ENCODE measurements at regions not wholly inside any gene's neighbourhood (a gene's known extent, or its start where the extent isn't known, plus 50 kb on each side); places are given as distances from the start of the nearest gene placed in this dataset.

DNA sequence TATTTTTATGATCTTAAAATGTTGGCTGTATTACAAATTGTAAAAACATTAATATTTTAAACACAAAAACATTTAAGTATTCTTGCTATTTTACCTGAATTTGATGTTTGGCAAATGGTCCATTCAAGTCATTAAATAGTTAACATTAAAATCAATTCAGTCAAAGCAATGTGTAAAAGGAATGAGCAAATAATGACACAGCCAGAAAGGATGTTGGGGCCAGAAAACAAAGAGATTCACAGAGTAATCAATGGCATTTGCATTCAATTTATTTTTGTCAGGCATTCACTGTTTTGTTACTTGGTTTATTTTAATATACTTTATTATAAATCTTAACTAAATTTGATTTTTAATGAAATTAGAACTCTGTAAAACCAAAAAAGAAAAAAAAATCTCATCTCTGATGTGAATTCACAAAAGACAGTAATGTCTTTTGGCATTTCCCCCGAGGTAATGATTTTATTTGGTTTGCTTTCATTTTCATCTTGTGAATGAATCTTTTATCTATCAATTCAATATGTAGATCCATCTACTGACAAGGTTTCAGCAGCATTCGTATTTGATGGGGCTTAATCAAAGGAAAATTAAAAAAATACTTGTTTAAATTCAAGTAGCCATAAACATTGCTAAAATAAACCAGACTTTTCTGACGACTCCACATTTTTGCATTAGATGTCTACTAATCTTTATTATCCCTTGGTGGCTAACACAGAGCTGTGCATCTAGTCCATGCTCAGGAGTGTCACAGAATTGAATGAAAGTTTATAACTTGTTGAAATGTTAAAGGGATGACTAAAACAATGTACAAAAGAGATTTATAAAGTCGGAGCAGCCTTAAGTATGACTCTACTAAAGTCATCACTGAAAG, 866.7 kb upstream of the GJE1 start:
- DNase-seq = no peak

DNA sequence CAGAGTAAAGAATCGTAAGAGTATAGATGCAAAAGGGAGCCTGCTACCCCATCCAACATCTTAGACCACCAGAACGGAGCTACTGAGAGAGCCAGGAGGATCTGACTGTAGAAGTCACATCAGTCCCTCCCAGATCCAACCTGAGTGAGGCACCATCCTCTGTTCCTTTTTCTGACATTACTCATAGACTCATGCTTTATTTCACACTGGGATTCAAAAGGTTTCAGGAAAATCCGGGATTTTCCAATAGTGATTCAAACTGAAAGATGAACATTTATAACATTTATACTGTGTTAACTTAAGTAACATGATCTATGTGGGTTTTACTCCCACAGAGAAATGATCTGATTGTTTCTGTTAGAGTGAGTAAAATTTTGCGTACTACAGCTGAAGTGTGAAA, 868.6 kb upstream of the GJE1 start:
- no peak for DNase-seq

DNA sequence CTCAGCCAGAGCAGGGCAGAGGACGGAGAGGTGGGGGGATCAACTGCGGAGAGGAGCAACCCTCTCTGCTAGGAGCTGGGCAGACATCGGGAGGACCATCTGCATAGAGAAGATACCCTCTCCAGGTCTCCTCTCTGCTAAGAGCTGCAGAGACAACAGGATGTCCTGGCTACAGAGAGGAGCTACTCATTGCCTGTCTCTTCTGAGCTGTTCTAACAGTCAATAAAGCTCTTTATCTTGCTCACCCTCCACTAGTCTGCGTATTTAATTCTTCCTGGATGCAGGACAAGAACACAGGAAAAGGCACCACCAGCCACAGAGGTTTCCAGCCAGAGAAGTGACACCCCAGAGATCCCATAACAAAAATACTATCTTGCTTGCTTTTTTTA, 871.1 kb upstream of the GJE1 start:
- DNase-seq = no peak

DNA sequence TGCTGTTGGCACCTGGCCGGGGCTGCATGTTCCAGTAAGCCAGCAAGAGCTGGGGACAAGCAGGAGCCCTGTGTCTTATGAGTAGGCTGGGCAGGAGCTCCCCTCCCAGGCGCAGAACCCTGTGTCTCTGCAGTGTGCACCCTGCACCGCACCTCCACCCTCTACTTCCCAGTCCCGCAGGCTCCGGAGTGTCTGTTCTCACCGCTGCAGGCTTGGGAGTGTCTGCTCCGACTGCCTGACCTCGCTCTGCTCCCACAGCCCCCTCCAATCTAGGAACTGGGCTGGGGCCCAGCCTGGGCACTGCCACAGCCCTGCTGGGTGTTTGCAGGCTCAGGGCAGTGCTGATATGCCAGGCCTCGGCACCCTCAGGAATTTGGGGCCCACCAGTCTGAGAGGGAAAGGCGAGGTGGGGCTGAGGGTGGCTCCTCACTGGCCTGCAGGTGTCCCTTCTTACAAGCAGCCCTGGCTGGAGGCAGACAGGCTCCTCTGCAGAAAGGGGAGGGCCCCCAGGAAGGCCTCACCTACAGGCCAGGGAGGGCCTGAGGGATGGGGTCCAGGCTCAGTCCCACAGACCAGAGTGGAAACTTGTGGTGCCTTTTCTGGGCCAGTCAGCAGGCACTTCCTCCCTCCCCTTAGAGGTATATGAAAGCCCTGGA, 871.6 kb upstream of the GJE1 start:
- no peak for DNase-seq

DNA sequence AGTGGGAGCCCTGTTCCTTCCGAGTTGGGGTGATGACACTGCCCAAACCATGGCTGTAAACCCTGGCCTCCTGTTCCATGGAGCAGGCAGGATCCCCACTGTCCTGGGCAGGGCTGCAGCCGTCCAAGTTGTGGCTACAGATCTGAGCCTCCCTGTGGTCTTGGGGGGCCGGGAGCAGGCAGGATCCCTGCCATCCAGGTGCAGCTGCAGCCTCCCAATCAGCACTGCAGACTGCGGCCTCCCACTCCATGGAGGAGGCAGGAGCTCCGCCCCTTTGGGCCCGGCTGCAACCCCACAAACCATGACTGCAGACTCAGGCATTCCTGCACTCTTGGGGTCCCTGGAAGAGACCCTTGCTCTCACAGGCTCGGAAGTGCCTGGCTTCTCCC, 872.1 kb upstream of the GJE1 start:
- DNase-seq = no peak

DNA sequence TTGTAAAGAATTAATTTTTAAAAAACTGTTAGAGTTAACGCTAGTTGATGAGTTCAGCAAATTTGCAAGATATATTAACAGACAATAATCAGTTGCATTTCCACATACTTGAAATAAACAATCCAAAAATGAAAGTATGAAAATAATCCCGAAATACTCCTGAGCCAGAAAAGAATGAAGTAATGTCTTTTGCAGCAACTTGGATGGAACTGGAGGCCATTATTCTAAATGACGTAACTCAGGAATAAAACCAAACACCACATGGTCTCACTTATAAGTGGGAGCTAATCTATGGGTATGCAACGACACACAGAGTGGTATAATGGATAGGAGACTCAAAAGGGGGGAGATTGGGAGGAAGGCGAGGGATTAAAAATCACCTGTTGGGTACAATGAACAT, 872.9 kb upstream of the GJE1 start:
- DNase-seq = no peak

DNA sequence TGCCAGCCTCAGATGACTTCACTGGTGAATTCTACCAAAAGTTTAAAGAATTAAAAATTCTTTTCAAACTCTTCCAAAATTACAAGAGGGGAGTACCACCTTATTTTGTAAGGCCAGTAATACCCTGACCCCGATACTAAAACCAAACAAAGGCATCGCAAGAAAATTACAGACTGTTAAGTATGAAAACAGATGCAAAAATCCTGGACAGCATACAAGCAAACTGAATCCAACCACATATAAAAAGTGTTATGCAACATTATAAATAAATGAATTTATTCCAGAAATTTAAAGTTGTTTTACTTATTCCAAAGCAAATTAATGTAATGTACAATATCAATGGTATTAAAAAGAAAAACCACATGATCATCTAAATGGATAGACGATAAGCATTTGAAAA, 873.6 kb upstream of the GJE1 start:
- no peak for DNase-seq

DNA sequence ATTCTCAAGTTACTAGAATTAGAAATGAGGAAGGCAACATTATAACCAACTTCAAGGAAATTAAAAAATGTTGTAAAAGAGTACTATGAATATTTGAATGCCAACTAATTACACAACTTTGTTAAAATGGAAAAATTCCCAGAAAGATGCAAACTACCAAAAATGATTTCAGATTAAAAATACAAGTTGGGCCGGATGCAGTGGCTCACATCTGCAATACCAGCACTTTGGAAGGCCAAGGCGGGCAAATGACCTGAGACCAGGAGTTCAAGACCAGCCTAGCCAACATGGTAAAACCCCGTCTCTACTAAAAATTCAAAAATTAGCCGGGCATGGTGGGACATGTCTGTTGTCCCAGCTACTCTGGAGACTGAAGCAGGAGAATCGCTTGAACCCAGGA, 874.2 kb upstream of the GJE1 start:
- DNase-seq = no peak

DNA sequence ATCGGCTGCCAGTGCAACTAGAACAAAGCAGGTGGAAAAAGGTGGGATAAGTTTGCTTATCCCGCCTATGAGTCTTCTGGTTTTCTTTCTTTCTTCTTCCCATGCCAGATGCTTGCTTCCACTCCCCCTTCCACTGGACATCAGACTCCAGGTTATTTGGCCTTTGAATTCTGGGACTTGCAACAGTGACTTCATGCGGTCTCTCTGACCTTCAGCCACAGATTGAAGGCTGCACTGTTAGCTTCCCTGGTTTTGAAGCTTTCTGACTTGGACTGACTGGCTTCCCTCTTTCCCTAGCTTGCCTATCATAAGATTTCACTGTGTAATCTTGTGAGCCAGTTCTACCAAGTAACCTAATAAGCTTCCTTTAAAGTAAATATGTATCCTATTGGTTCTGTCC, 878.4 kb upstream of the GJE1 start:
- DNase-seq = no peak

DNA sequence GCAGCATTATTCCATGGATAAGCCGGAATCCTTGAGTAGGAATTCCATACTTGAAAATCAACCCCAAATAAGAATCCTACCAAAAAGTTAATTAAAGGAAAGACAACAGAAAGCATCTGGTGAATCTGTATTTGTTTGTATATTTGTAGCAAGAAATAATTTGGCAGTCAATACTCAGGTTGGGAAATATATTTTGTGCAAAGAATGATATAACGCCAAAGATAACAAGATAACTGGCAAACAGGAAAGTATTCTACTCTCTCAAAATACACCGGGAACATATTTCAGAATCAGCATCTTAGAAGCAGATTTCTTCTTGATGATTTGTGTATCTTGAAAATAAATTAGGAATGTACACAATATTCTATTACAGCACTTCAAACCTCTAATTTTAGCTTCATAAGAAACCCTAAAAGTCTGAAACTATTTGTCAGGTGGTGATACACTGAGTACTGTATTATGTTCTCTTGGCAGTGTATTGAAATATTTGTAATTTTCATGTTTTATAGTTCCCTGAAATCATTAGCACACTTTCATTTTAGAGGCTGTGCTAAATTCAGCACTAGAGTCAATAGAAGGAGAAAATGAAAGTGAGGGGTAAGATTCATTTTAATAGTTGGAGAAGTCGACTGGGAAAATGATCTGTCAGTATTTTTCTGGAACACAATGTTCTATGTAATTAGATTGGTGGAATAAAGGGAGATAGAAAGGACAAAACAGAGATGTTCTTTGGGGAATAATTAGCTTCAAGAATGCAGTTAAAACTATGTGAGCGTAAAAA, 879.7 kb upstream of the GJE1 start:
- no peak for DNase-seq

DNA sequence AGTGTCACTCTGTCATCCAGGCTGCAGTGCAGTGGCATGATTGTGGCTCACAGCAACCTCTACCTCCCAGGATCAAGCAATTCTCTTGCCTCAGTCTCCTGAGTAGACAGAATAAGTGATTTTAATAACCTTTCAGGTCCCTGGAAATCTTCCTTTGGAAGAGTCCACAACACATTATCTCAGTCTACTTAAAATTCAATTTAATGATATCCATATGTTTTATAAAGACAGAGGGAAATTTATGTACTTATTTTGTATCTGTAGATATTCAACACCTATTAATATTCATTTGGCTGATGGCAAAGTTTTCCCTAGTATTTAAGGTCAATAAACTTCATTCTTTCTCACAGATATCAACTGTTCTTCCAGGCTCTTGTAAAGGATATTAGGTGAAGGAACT, 881.4 kb upstream of the GJE1 start:
- no peak for DNase-seq

DNA sequence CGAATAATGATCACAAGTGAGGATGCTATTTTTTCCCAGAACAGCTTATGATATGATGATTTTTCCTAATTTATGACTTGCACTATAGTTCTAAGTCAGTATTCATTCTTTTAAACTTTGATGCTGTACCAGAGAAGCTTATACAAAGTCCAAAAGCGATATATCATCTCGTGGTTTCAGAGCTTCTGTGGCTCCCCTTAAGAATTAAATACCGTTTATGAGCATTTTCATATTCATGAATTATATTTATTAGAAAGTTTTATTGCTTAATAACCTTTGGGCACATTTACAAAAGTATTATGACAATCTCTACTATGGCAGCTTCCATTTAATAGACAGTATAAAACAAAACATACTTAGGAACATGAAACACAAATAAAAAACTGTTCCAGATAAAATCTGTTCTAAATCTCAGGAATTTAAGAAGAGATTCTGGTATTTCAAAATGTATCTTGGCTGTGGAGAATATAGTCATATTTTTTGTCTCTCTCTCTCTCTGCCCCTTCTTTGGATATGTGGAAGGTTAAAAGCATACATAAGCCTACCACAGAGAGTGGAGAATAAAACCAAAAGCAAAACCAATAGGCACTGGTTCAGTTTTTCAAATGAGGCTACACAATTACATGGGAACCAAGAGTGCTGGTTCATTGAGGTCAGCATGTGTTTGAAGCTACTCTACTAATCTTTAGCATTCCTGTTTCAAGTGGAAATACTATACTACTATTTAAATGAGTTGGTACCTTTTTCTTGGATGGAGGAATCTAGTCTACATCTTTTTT, 884.5 kb upstream of the GJE1 start:
- DNase-seq = no peak

DNA sequence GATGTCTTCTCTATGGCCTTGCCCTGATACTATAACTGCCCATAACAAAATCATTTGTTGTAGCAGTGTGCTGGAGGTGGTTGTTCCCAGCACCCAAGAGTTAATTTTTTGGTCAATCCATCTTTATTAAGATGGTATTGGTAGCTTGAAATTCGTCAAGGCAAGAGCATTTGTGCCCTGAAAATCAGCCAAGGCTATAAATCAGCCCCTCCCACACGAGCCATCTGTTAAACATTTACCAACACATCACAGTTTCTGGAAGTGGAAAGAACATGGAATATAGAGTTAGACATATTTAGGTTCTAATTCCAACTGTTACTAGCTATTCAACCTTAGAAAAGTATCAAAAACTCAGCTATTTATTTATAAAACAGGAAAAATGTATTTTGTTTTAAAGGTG, 888.4 kb upstream of the GJE1 start:
- DNase-seq = no peak

DNA sequence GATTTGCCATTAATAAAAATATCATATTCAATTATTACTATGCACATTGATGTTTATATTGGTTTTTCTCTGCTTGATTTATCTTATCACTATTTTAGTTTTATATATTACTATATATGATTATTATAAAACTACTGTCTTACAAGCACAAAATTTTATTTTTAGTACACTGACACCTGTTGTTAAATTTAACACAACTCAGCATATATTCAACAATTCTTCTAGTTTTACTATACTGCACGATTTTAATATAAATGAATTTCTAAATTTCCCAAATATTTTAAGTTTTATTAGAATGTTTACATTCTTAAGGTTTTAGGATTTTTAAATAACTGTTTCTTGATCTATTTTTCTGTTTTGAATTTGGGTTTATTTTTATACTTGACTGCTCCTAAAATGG, 889.8 kb upstream of the GJE1 start:
- no peak for DNase-seq

DNA sequence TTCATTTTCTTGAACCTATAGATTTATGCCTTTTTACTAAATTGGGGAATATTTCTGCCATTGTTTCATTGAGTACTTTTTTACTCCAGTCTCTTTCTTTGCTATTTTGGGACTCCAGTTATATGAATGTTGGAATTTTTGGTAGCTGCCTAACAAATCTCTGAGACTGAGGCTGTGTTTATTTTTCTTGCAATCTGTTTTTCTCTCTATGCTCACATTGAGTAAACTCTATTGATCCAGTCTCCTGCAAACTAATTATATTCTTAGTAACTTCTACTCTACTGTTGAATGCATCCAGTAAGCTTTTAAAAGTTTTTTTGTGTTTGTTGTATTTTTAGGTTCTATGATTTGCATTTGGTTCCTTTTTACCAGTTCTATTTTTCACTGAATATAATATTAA, 903.4 kb upstream of the GJE1 start:
- DNase-seq = no peak

DNA sequence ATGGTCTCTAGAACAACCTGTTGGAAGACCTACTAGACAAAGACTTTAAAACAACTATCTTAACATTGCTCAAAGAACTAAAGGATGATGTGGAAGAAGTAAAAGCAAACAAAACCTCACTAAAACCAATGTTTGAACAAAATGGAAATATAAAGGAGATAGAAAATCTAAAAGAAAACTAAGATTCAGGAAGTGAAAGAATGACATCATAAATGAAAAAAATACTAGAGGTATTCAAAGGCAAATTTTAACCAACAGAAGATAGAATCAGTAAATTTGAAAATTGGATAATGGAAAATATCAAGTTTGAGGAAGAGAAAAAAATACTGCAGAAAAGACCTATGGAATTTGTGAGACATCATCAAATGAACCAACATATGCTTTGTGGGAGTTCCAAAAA, 914.1 kb upstream of the GJE1 start:
- DNase-seq = no peak

DNA sequence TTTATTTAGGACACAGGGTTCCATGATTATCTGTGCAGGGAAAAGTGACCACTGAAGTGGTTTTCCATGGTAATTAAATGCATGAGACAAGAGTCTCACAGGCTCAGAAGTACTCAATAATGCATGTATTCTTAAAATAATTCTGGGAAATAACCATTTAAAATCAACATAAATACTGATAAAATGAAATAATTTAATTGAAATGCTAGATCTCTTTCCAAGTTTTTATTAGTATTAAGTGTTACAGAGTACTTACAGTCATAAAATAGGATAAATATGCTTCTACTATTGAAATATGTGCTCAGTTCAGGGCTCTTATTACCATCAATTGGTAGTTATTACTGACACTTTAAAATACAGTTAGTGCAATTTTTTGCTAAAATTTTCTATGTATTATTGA, 916.0 kb upstream of the GJE1 start:
- DNase-seq = no peak

DNA sequence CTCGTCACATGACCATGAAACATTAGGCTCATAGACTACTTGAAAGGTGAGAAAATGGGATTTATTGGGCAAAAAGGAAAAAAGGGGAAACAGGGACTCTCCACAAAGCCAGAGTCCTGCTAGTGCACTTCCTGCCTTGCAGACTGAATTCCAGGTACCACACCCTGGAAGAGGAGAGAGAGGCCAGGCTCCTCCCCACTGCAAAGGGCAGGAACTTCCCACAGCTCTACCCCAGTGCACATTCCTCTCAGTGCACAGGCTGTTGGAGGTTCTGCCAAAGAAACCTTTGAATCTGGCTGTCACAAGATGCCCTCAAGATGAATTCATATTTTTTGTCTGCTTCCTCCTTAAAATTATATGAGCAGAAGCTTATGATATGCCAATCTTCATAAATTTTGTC, 920.4 kb upstream of the GJE1 start:
- no peak for DNase-seq

DNA sequence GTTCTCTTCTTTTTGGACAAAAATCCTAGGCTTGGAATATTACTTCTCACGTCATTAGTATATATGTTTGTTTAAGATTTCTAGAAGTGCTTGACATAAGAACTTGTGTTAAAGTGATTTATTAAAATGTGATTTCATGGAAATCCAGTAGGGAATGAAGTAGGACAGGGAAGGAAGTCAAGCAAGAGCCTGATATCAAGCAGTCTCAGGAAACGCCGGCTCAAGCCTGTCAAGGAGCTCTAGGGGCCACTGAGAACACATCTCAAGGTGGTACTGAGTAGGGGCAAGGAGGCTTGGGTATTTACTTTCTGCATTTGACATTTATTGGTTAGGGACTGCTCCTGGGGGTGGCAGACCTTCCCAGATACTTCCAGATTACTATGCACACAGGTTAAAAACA, 920.9 kb upstream of the GJE1 start:
- no peak for DNase-seq

DNA sequence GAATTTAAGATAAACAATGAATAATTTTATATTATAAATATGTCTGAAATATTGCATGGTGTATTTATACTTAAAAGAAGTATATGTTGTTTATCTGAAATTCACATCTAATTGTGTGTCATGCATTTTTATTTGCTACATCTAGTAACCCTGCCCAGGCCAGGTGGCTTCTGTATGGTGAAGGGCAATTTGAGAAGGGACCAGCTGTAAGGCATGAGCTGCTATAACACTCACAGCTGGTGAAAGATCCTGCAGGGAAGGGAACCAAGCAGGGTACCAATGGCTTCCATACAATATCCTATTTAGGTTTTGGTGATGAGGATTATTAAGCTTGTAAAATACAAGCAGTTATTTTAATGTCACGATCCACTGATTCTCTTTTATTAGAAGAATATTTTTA, 921.8 kb upstream of the GJE1 start:
- DNase-seq = peak; percentile 19

DNA sequence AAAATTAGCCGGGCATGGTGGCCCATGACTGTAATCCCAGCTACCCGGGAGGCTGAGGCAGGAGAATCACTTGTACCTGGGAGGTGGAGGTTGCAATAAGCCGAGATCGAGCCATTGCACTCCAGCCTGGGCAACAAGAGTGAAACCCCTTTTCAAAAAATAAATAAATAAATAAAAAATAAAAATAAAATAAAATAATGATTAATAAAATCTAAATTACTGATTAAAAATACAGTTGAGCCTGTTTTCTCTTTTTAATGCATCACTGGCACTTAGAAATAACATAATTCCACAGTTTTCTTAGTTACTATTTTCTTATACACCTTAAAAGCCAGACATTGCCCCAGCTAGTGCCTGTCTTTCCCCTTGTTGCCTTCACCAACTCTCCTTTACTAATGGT, 922.8 kb upstream of the GJE1 start:
- no peak for DNase-seq

DNA sequence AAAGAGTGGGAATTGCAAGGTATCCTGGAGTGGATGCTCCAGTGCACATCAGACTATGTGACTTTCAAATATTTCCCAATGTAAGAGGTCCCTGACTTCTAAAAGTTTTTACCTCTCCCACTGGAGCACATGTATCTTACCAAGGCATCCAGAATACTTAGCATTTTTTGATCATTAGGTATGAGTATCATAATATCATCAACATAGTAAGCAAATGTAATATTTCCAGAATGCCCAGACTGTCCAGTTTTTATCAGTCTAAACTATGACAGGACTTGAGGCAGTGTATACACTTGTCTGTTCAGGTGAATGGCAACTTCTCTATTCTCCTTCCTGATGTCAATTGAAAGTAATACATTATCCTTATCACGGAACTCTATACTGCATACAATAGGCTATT, 924.6 kb upstream of the GJE1 start:
- no peak for DNase-seq

DNA sequence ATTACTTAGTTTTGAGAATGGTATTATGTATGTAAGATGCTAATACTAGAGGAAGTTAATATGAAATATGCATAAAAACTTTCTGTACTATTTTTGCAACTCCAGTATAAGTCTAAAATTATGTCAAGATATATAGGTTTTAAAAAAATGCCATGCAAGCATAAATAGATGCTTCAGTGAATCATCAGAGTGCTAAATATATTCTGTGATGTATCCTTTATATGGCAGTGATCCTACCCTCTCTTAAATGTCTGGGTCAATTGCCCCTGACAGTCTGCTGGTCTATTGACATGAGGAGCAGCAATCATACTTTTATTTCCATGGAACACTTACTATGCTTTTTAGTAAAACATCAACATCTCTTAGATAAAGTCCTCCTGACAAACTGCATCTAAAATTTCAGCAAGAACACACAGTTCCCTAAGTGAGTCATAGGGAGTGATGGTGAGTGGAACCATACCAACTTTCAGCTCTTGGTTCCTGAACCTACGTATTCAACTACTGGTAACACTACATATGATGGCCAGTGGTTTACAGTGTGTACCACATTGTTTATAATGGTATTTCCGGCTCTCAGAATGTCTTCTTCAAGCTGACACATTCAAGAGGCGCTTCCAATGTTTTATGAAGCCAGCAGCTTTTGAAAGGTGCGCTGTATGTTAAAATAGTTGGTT, 928.7 kb upstream of the GJE1 start:
- DNase-seq = no peak

All from NCI-H510A (cell line).